Lower lobe of right lung (tissue), 2 donors: ENCODE measurements at regions not wholly inside any gene's neighbourhood (a gene's known extent, or its start where the extent isn't known, plus 50 kb on each side); places are given as distances from the start of the nearest gene placed in this dataset.
"Not testable (repeated sequence)": the region's sequence is repeated elsewhere in the genome, so short reads cannot be mapped to it uniquely, and the experiment has no call there.

Source experiments
- ATAC-seq, 2 donors: fragments of 200-7000 bp; cut with Tn5 transposase; one replicate each; pipeline ENCODE4 v1.9.1; 2020 to 2022; ENCODE audit warnings: mild to moderate bottlenecking in 2 of 2, moderate library complexity in 2 of 2
- DNase-seq: peaks from one replicate; pipeline ENCODE4 v3.0.0-alpha.2; 2020
- H3K27ac ChIP-seq: fragments of 200-600 bp; one replicate; pipeline ENCODE4 v1.8.0; 2022
- H3K27me3 ChIP-seq: fragments of 200-600 bp; one replicate; pipeline ENCODE4 v1.8.0; 2022; ENCODE audit warnings: low read depth
- H3K36me3 ChIP-seq: fragments of 200-600 bp; one replicate; pipeline ENCODE4 v1.8.0; 2022; ENCODE audit warnings: mild to moderate bottlenecking
- H3K4me1 ChIP-seq: fragments of 200-600 bp; one replicate; pipeline ENCODE4 v1.8.0; 2022
- H3K4me3 ChIP-seq: fragments of 200-600 bp; one replicate; pipeline ENCODE4 v1.8.0; 2022; ENCODE audit warnings: mild to moderate bottlenecking
- H3K9me3 ChIP-seq: fragments of 200-600 bp; one replicate; pipeline ENCODE4 v1.8.0; 2022
- CTCF ChIP-seq: fragments of 200-600 bp; IDR thresholded peaks from one replicate; pipeline ENCODE4 v1.8.0; 2022; ENCODE audit warnings: antibody characterized with exemption, mild to moderate bottlenecking
- intact Hi-C: fragments of 100-400 bp; cut with DNase I; formaldehyde crosslinking; loops from one replicate; pipeline ENCODE4 v1.11.0; 2022
- donor health status: DM: no; HTN: yes; CAD: no; lungs with severe emphysema.

- no peak for TF ChIP-seq CTCF
- no peak overlapping the region for H3K4me3 ChIP-seq
- intact Hi-C loops: no loop called here
- no peaks in the 10 kb centered on the region for H3K9me3 ChIP-seq
- no peaks in the 10 kb centered on the region for H3K36me3 ChIP-seq
- ATAC-seq (no peak), DNase-seq (no peak)
- H3K27me3 ChIP-seq: no peaks in the 10 kb centered on the region
- no peak overlapping the region for H3K27ac ChIP-seq
- no peaks in the 10 kb centered on the region for H3K4me1 ChIP-seq
These were observed 204.0 kb upstream of the PITRM1 start for GRCh38 chr10:3376631-3377030.

- H3K4me1 ChIP-seq: no peaks in the 10 kb centered on the region
- no peaks in the 10 kb centered on the region for H3K36me3 ChIP-seq
- H3K27ac ChIP-seq: no peak overlapping the region
- ATAC-seq: no peak
- no peak for TF ChIP-seq CTCF
- no peaks in the 10 kb centered on the region for H3K9me3 ChIP-seq
- no peak overlapping the region for H3K4me3 ChIP-seq
- H3K27me3 ChIP-seq: no peaks in the 10 kb centered on the region
- DNase-seq: no peak
- intact Hi-C loops: no loop called here
These were observed 202.9 kb upstream of the PITRM1 start for GRCh38 chr10:3375505-3375904.

DNA sequence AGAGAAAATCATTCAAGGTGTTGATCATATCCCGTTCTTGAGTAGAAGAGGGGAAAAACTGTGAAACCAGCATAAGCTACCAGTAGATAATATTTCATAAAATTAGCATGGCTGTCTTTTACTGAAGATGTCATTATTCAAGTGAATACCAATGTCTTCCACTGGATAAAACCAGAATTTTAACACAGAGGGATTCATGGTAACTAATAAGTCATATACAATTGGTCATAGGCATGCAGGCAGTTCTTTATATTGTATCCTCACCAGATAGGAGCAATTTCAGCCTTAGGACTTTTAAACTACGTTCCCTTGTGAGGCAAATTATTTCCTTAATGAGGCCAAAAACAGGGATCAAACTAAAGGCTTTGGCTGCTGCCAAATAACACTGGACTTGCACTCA, 202.3 kb upstream of the PITRM1 start:
- Histone ChIP-seq H3K4me3 (no peak overlapping the region), H3K27me3 (no peaks in the 10 kb centered on the region), H3K36me3 (no peaks in the 10 kb centered on the region), H3K4me1 (no peaks in the 10 kb centered on the region), H3K27ac (no peak overlapping the region), H3K9me3 (no peaks in the 10 kb centered on the region)
- DNase-seq (no peak), ATAC-seq (no peak)
- no peak for TF ChIP-seq CTCF
- intact Hi-C loops: no loop called here

- H3K36me3 ChIP-seq, H3K27ac ChIP-seq, H3K27me3 ChIP-seq, DNase-seq, intact Hi-C loops, H3K9me3 ChIP-seq, H3K4me1 ChIP-seq, H3K4me3 ChIP-seq, ATAC-seq: not testable (repeated sequence)
These were observed 200.9 kb upstream of the PITRM1 start for GRCh38 chr10:3373374-3374027.

DNA sequence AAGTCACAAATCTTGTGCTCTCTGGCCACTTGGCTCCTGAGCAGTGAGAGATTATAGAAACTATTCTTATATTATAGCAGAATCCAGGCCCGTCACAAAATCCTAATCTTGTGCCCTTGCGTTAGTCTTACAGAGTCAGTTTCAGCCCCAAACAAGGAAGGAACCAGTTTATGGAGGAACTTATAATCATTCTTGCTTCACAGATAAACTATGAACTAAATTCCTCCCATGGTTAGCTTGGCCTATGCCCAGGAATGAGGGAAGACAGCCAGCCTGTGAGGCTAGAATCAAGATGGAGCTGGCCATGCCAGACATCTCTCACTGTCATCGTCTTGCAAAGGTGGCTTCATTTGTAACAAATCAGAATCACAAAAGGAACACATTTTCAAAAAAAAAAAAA, 199.7 kb upstream of the PITRM1 start:
- Histone ChIP-seq H3K27ac (peak overlapping the region; percentile 31), H3K4me3 (no peak overlapping the region), H3K27me3 (no peaks in the 10 kb centered on the region), H3K9me3 (no peaks in the 10 kb centered on the region), H3K4me1 (no peaks in the 10 kb centered on the region), H3K36me3 (no peaks in the 10 kb centered on the region)
- DNase-seq (no peak), ATAC-seq (peak; percentile 33 to 42)
- intact Hi-C loops: no loop called here
- no peak for TF ChIP-seq CTCF

DNA sequence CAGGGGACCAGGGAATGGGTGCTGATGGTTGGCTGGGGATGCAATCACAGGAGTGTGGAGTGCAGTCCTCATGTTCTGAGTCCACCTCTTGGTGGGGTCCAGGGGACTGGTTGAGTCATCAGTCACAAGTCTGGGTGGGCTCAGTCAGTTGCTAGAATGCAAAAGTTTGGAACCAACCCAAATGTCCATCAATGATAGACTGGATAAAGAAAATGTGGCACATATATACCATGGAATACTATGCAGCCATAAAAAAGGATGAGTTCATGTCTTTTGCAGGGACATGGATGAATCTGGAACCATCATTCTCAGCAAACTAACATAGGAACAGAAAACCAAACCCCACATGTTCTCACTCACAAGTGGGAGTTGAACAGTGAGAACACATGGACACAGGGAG, 199.0 kb upstream of the PITRM1 start:
- H3K27ac ChIP-seq, H3K27me3 ChIP-seq, ATAC-seq, H3K36me3 ChIP-seq, H3K4me3 ChIP-seq, H3K9me3 ChIP-seq, DNase-seq, intact Hi-C loops, H3K4me1 ChIP-seq: not testable (repeated sequence)
